Fibroblast of lung (primary cell): ENCODE measurements at regions not wholly inside any gene's neighbourhood (a gene's known extent, or its start where the extent isn't known, plus 50 kb on each side); places are given as distances from the start of the nearest gene placed in this dataset.
A peak's percentile ranks its signal among the peaks of the same experiment; 100 is the strongest.

Experiments
- DNase-seq, 2 donors: peaks; one replicate each; pipeline versions ENCODE4 v3.0.0 to v3.0.0-alpha.2; 2010; ENCODE audit warnings: low read depth in 2 of 2
- H2AFZ ChIP-seq: 2 replicates; pipeline ENCODE4 v1.5.1; 2012; ENCODE audit warnings: low read length, control low read depth, inconsistent platforms
- H3K27ac ChIP-seq: 2 replicates; pipeline ENCODE4 v1.5.1; 2011; ENCODE audit warnings: low read length, control low read depth; ENCODE audit not compliant: insufficient read depth
- H3K27me3 ChIP-seq: 2 replicates; pipeline ENCODE4 v1.5.1; 2011; ENCODE audit warnings: mild to moderate bottlenecking, low read length; ENCODE audit not compliant: control insufficient read depth, insufficient read depth
- H3K36me3 ChIP-seq: 2 replicates; pipeline ENCODE4 v1.5.1; 2011; ENCODE audit warnings: low read length; ENCODE audit not compliant: control insufficient read depth, insufficient read depth
- H3K4me1 ChIP-seq: 2 replicates; pipeline ENCODE4 v1.5.1; 2011; ENCODE audit warnings: low read length; ENCODE audit not compliant: control insufficient read depth, insufficient read depth; ENCODE audit errors: extremely low read depth
- H3K4me2 ChIP-seq: 2 replicates; pipeline ENCODE4 v1.5.1; 2011; ENCODE audit warnings: low read length, control low read depth; ENCODE audit not compliant: insufficient read depth; ENCODE audit errors: extremely low read depth
- H3K4me3 ChIP-seq, 4 experiments: fragments of 200-600 bp in 1 of 4; sonication (generic) in 1 of 4; replicated peaks in 1 of 4; 2 replicates each; pipeline ENCODE4 v1.5.1; 2011 to 2016; ENCODE audit warnings: low read length in 4 of 4, low read depth in 3 of 4, mild to moderate bottlenecking in 3 of 4, control low read depth in 2 of 4, inconsistent platforms in 1 of 4, mixed read lengths in 1 of 4; ENCODE audit not compliant: insufficient read depth in 1 of 4; ENCODE audit errors: control extremely low read depth in 1 of 4
- H3K79me2 ChIP-seq: 2 replicates; pipeline ENCODE4 v1.5.1; 2012; ENCODE audit warnings: mild to moderate bottlenecking, low read length, inconsistent platforms; ENCODE audit not compliant: control insufficient read depth, insufficient read depth
- H3K9ac ChIP-seq: 2 replicates; pipeline ENCODE4 v1.5.1; 2011; ENCODE audit warnings: mild to moderate bottlenecking, low read length, control low read depth; ENCODE audit not compliant: insufficient read depth
- H3K9me3 ChIP-seq: 2 replicates; pipeline ENCODE4 v1.5.1; 2012; ENCODE audit warnings: low read depth, low read length; ENCODE audit not compliant: control insufficient read depth, insufficient read depth
- H4K20me1 ChIP-seq: 2 replicates; pipeline ENCODE4 v1.5.1; 2011; ENCODE audit warnings: low read length; ENCODE audit not compliant: control insufficient read depth, insufficient read depth; ENCODE audit errors: extremely low read depth
- CTCF ChIP-seq, 2 donors: IDR thresholded peaks in 1 of 2; conservative IDR thresholded peaks in 1 of 2; 1 replicate in 1 of 2; 2 replicates in 1 of 2; pipeline ENCODE4 v1.5.1; 2011 to 2012; ENCODE audit warnings: low read length in 2 of 2, control low read depth in 1 of 2, inconsistent platforms in 1 of 2, low read depth in 1 of 2, mild to moderate bottlenecking in 1 of 2
- EZH2 ChIP-seq: IDR thresholded peaks from 2 replicates; pipeline ENCODE4 v1.5.1; 2012; ENCODE audit warnings: low read length, control low read depth, mild to moderate bottlenecking; ENCODE audit errors: missing control alignments

GRCh38 chr14:83473416-83474235 is 1940.0 kb upstream of the SEL1L start:
- Histone ChIP-seq H3K4me3 (no peak overlapping the region), H3K9ac (no peak overlapping the region), H3K27ac (no peak overlapping the region), H4K20me1 (no peaks in the 10 kb centered on the region), H3K27me3 (no peaks in the 10 kb centered on the region), H2AFZ (no peak overlapping the region), H3K4me2 (no peak overlapping the region), H3K9me3 (no peaks in the 10 kb centered on the region), H3K4me1 (no peaks in the 10 kb centered on the region), H3K79me2 (no peaks in the 10 kb centered on the region), H3K36me3 (no peaks in the 10 kb centered on the region)
- peak; percentile 21 to 24 for DNase-seq
- no peak for TF ChIP-seq EZH2
- no peak for TF ChIP-seq CTCF (conservative IDR thresholded peaks at IDR 0.05 in 1 of 2, IDR thresholded peaks at IDR 0.05 in 1 of 2; ENCODE audit: low read depth in 1 of 2, low read length in 2 of 2)

GRCh38 chr14:83478741-83479140 is 1945.1 kb upstream of the SEL1L start:
- H3K9ac ChIP-seq: no peak overlapping the region
- H3K27ac ChIP-seq: no peak overlapping the region
- no peaks in the 10 kb centered on the region for H3K27me3 ChIP-seq
- TF ChIP-seq CTCF (conservative IDR thresholded peaks at IDR 0.05 in 1 of 2, IDR thresholded peaks at IDR 0.05 in 1 of 2; ENCODE audit: low read depth in 1 of 2, low read length in 2 of 2) (no peak), EZH2 (no peak)
- no peaks in the 10 kb centered on the region for H3K36me3 ChIP-seq
- H3K4me3 ChIP-seq: no peak overlapping the region
- no peaks in the 10 kb centered on the region for H3K9me3 ChIP-seq
- no peak overlapping the region for H3K4me2 ChIP-seq
- no peak overlapping the region for H2AFZ ChIP-seq
- no peaks in the 10 kb centered on the region for H3K79me2 ChIP-seq
- H3K4me1 ChIP-seq: no peaks in the 10 kb centered on the region
- DNase-seq: peak in 1 of 2 donors; percentile 36
- no peaks in the 10 kb centered on the region for H4K20me1 ChIP-seq

GRCh38 chr14:83483063-83483462 is 1949.4 kb upstream of the SEL1L start:
- Histone ChIP-seq H3K4me1 (no peaks in the 10 kb centered on the region), H2AFZ (no peak overlapping the region), H3K4me2 (no peak overlapping the region), H3K9ac (no peak overlapping the region), H3K4me3 (no peak overlapping the region), H3K27me3 (no peaks in the 10 kb centered on the region), H3K27ac (no peak overlapping the region), H3K79me2 (no peaks in the 10 kb centered on the region), H4K20me1 (no peaks in the 10 kb centered on the region), H3K36me3 (no peaks in the 10 kb centered on the region), H3K9me3 (no peaks in the 10 kb centered on the region)
- DNase-seq: peak; percentile 20 to 58
- TF ChIP-seq EZH2 (no peak), CTCF (conservative IDR thresholded peaks at IDR 0.05 in 1 of 2, IDR thresholded peaks at IDR 0.05 in 1 of 2; ENCODE audit: low read depth in 1 of 2, low read length in 2 of 2) (no peak)
